ENCODE measurements at regions not wholly inside any gene's neighbourhood (a gene's known extent, or its start where the extent isn't known, plus 50 kb on each side); places are given as distances from the start of the nearest gene placed in this dataset.

DNA sequence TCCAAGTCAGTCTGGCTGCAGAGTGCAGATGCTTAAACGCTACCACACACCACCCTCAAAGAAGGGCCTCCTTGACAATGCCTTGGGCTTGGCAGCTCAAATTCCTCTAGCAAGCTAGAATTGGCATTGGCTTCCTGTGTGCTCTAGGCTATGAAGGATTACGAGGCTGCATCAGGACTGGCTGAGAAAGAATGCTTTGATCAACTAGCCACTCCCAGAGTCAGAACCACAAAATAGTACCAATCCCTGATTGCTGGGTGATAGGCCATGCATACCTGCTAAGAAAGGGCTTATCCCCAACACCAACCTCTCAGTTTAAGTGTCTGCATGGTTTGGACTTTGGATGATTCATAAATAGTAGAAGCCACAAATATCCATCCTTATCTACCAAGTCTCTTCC, 504.9 kb downstream of the OMA1 start:
- H3K4me1 ChIP-seq (ENCODE audit: control insufficient read depth, insufficient read depth, low read length) = no peaks in the 10 kb centered on the region
- intact Hi-C loops (cut with micrococcal nuclease; ENCODE audit: unreplicated experiment) (loop anchor here (1.0 kb wide), 1 partner anchor 29 kb away; no protein-coding TSS in a partner anchor), in situ Hi-C loops (cut with MboI) (no loop called here)
- H3K27me3 ChIP-seq (replicated peaks in 1 of 2; ENCODE audit: control insufficient read depth in 2 of 2, insufficient read depth in 2 of 2, low read length in 1 of 2) = peaks cover 0 to 1% of the 10 kb centered on the region in 2 experiments; a peak in 2 of 4 replicates
- H3K9me3 ChIP-seq (replicated peaks; ENCODE audit: control insufficient read depth, insufficient read depth, low read length) = no peaks in the 10 kb centered on the region
- no peak overlapping the region for H3K9ac ChIP-seq (ENCODE audit: control insufficient read depth, insufficient read depth, low read length)
- no peaks in the 10 kb centered on the region for H3K79me2 ChIP-seq (ENCODE audit: control insufficient read depth, insufficient read depth, low read length)
- no peak overlapping the region for H3K4me2 ChIP-seq (ENCODE audit: control insufficient read depth, insufficient read depth)
- H3K4me3 ChIP-seq = no peak overlapping the region
- POLR2A ChIA-PET = no interaction called here
- H2AFZ ChIP-seq (ENCODE audit: control insufficient read depth, low read depth, low read length) = no peak overlapping the region
- no peaks in the 10 kb centered on the region for H4K20me1 ChIP-seq (ENCODE audit: control insufficient read depth, insufficient read depth)
- CTCF ChIA-PET = no interaction called here
- no TSS peak for BruUV-seq (replicated peaks)
- RAD21 ChIA-PET (ENCODE audit: unreplicated experiment) = no interaction called here
- H3K27ac ChIP-seq (ENCODE audit: control insufficient read depth, insufficient read depth) = no peak overlapping the region
- DNase-seq (ENCODE audit: low read depth, low spot score) (no peak), FAIRE-seq (no peak), ATAC-seq (no peak)
- 17% methylated on average over 2 of the region's 2 CpGs for WGBS (ENCODE audit: insufficient coverage, insufficient replicate concordance, low lambda C conversion rate, missing lambda C conversion rate)
- SMC1A ChIA-PET (ENCODE audit: uncharacterized antibody, unreplicated experiment) = interaction anchor here (1.2 kb wide), 1 partner anchor 122 kb away, joined by 3 read pairs; no protein-coding TSS in a partner anchor
- no peaks in the 10 kb centered on the region for H3K36me3 ChIP-seq (ENCODE audit: control insufficient read depth in 2 of 2, insufficient read depth in 2 of 2, low read length in 1 of 2)
- TF ChIP-seq TBL1XR1 (IDR thresholded peaks at IDR 0.05; ENCODE audit: low read depth, low read length) = no peak
- TF ChIP-seq, protein P1, sequence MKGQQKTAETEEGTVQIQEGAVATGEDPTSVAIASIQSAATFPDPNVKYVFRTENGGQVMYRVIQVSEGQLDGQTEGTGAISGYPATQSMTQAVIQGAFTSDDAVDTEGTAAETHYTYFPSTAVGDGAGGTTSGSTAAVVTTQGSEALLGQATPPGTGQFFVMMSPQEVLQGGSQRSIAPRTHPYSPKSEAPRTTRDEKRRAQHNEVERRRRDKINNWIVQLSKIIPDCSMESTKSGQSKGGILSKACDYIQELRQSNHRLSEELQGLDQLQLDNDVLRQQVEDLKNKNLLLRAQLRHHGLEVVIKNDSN (IDR thresholded peaks at IDR 0.05; ENCODE audit: borderline replicate concordance, extremely low read length, insufficient read depth, low read depth, low read length) = no peak
- TF ChIP-seq DPF2 (IDR thresholded peaks at IDR 0.05) = no peak
- no peak for TF ChIP-seq RELA (IDR thresholded peaks at IDR 0.05; ENCODE audit: borderline replicate concordance, partially characterized antibody)
- no peak for TF ChIP-seq KDM1A (IDR thresholded peaks at IDR 0.05; ENCODE audit: borderline replicate concordance)
- TF ChIP-seq IKZF2 (IDR thresholded peaks at IDR 0.05) = no peak
- no peak for TF ChIP-seq POLR2AphosphoS2 (IDR thresholded peaks at IDR 0.05; ENCODE audit: low read depth, low read length)
- TF ChIP-seq RFX5 (IDR thresholded peaks at IDR 0.05; ENCODE audit: low read depth, low read length) = no peak
- no peak for TF ChIP-seq MYB (IDR thresholded peaks at IDR 0.05; ENCODE audit: borderline replicate concordance, low read depth, low read length)
- no peak for TF ChIP-seq BHLHE40 (IDR thresholded peaks at IDR 0.05; ENCODE audit: borderline replicate concordance in 1 of 2, low read depth in 2 of 2, low read length in 1 of 2)
- TF ChIP-seq, protein P2, sequence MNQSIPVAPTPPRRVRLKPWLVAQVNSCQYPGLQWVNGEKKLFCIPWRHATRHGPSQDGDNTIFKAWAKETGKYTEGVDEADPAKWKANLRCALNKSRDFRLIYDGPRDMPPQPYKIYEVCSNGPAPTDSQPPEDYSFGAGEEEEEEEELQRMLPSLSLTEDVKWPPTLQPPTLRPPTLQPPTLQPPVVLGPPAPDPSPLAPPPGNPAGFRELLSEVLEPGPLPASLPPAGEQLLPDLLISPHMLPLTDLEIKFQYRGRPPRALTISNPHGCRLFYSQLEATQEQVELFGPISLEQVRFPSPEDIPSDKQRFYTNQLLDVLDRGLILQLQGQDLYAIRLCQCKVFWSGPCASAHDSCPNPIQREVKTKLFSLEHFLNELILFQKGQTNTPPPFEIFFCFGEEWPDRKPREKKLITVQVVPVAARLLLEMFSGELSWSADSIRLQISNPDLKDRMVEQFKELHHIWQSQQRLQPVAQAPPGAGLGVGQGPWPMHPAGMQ (IDR thresholded peaks at IDR 0.05; ENCODE audit: borderline replicate concordance) = no peak
- no peak for TF ChIP-seq CHD1 (IDR thresholded peaks at IDR 0.05; ENCODE audit: low read depth, low read length)
- TF ChIP-seq RCOR1 (conservative IDR thresholded peaks at IDR 0.05; ENCODE audit: low read depth, low read length) = no peak
- no peak for TF ChIP-seq SRF (IDR thresholded peaks at IDR 0.05; ENCODE audit: low read depth in 2 of 2, low read length in 2 of 2)
- TF ChIP-seq, protein P3, sequence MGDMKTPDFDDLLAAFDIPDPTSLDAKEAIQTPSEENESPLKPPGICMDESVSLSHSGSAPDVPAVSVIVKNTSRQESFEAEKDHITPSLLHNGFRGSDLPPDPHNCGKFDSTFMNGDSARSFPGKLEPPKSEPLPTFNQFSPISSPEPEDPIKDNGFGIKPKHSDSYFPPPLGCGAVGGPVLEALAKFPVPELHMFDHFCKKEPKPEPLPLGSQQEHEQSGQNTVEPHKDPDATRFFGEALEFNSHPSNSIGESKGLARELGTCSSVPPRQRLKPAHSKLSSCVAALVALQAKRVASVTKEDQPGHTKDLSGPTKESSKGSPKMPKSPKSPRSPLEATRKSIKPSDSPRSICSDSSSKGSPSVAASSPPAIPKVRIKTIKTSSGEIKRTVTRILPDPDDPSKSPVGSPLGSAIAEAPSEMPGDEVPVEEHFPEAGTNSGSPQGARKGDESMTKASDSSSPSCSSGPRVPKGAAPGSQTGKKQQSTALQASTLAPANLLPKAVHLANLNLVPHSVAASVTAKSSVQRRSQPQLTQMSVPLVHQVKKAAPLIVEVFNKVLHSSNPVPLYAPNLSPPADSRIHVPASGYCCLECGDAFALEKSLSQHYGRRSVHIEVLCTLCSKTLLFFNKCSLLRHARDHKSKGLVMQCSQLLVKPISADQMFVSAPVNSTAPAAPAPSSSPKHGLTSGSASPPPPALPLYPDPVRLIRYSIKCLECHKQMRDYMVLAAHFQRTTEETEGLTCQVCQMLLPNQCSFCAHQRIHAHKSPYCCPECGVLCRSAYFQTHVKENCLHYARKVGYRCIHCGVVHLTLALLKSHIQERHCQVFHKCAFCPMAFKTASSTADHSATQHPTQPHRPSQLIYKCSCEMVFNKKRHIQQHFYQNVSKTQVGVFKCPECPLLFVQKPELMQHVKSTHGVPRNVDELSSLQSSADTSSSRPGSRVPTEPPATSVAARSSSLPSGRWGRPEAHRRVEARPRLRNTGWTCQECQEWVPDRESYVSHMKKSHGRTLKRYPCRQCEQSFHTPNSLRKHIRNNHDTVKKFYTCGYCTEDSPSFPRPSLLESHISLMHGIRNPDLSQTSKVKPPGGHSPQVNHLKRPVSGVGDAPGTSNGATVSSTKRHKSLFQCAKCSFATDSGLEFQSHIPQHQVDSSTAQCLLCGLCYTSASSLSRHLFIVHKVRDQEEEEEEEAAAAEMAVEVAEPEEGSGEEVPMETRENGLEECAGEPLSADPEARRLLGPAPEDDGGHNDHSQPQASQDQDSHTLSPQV (IDR thresholded peaks at IDR 0.05) = no peak
- no peak for TF ChIP-seq IKZF1 (conservative IDR thresholded peaks at IDR 0.05)
- no peak for TF ChIP-seq EGR1 (IDR thresholded peaks at IDR 0.05; ENCODE audit: borderline replicate concordance in 1 of 2, low read depth in 2 of 2, low read length in 2 of 2)
- TF ChIP-seq GATAD2B (conservative IDR thresholded peaks at IDR 0.05; ENCODE audit: low read depth) = no peak

Measured in GM12878 (cell line).